H1 (cell line): ENCODE measurements at regions not wholly inside any gene's neighbourhood (a gene's known extent, or its start where the extent isn't known, plus 50 kb on each side); places are given as distances from the start of the nearest gene placed in this dataset.

Experiments
- CTCF ChIA-PET: fragments of 300-600 bp; sonication (Branson Sonifier 250); formaldehyde crosslinking; loops from one replicate; lab custom pipeline; 2021; ENCODE audit not compliant: partially characterized antibody; lab: Charles Lee
- POLR2A ChIA-PET: fragments of 300-600 bp; sonication (Branson Sonifier 250); formaldehyde crosslinking; loops from one replicate; lab custom pipeline; 2021; ENCODE audit warnings: inconsistent platforms; ENCODE audit not compliant: partially characterized antibody; lab: Charles Lee
- DNase-seq, 2 experiments: peaks; one replicate each; pipeline versions ENCODE4 v3.0.0 to v3.0.0-alpha.2; 2010 to 2022; ENCODE audit warnings: low spot score in 2 of 2, low read depth in 1 of 2, mixed read lengths in 1 of 2
- FAIRE-seq: peaks from 2 replicates; lab custom pipeline; 2011; peaks lifted over from hg19 to GRCh38; lab: Jason Lieb, UNC
- H2AFZ ChIP-seq: 2 replicates; pipeline ENCODE4 v1.8.1; 2012; ENCODE audit warnings: low read length, inconsistent platforms
- H2AK5ac ChIP-seq: 2 replicates; pipeline ENCODE4 v1.6.1; 2013; ENCODE audit warnings: low read depth, low read length
- H2BK120ac ChIP-seq: replicated peaks from 2 replicates; pipeline ENCODE3; 2013; ENCODE audit warnings: low read depth, low read length, inconsistent platforms
- H2BK12ac ChIP-seq: 2 replicates; pipeline ENCODE4 v1.6.1; 2013; ENCODE audit warnings: low read depth, low read length
- H2BK15ac ChIP-seq: 2 replicates; pipeline ENCODE4 v1.6.1; 2013; ENCODE audit warnings: low read length
- H2BK20ac ChIP-seq: 2 replicates; pipeline ENCODE4 v1.6.1; 2013; ENCODE audit warnings: low read length
- H2BK5ac ChIP-seq: 2 replicates; pipeline ENCODE4 v1.6.1; 2013; ENCODE audit warnings: low read depth, low read length
- H3K14ac ChIP-seq: 2 replicates; pipeline ENCODE4 v1.6.1; 2013; ENCODE audit warnings: inconsistent platforms; ENCODE audit not compliant: insufficient read length
- H3K18ac ChIP-seq: 2 replicates; pipeline ENCODE4 v1.6.1; 2013; ENCODE audit warnings: low read length; ENCODE audit errors: extremely low read depth
- H3K23ac ChIP-seq: 2 replicates; pipeline ENCODE4 v1.6.1; 2013; ENCODE audit warnings: inconsistent platforms; ENCODE audit not compliant: insufficient read length
- H3K23me2 ChIP-seq: 2 replicates; pipeline ENCODE4 v1.6.1; 2013; ENCODE audit warnings: low read depth, low read length
- H3K27ac ChIP-seq: 2 replicates; pipeline ENCODE4 v1.6.1; 2011; ENCODE audit warnings: low read depth, low read length, inconsistent platforms
- H3K27me3 ChIP-seq, 4 experiments: replicated peaks in 1 of 4; 1 replicate in 1 of 4; 2 replicates in 3 of 4; pipeline versions ENCODE4 v1.6.1 to v1.8.1; 2011 to 2013; ENCODE audit warnings: low read length in 3 of 4, mild to moderate bottlenecking in 3 of 4, inconsistent platforms in 2 of 4, mixed read lengths in 2 of 4, moderate library complexity in 1 of 4; ENCODE audit not compliant: control insufficient read depth in 3 of 4, insufficient read depth in 3 of 4; ENCODE audit errors: extremely low read depth in 1 of 4
- H3K36me3 ChIP-seq, 4 experiments: 2 replicates each; pipeline versions ENCODE4 v1.6.1 to v1.8.1; 2011 to 2013; ENCODE audit warnings: mild to moderate bottlenecking in 4 of 4, low read length in 3 of 4, moderate library complexity in 2 of 4, control low read depth in 1 of 4, inconsistent platforms in 1 of 4; ENCODE audit not compliant: insufficient read depth in 4 of 4, control insufficient read depth in 2 of 4
- H3K4ac ChIP-seq: replicated peaks from 2 replicates; pipeline ENCODE3; 2013; ENCODE audit warnings: low read length, low read depth, mixed read lengths, inconsistent platforms; ENCODE audit not compliant: insufficient read length
- H3K4me1 ChIP-seq, 4 experiments: replicated peaks in 1 of 4; 1 replicate in 1 of 4; 2 replicates in 3 of 4; pipeline versions ENCODE4 v1.6.1 to v1.8.1; 2011 to 2013; ENCODE audit warnings: low read length in 3 of 4, inconsistent platforms in 2 of 4, mixed read lengths in 1 of 4; ENCODE audit not compliant: insufficient read depth in 4 of 4, control insufficient read depth in 3 of 4
- H3K4me2 ChIP-seq, 2 experiments: 2 replicates each; pipeline versions ENCODE4 v1.6.1 to v1.8.1; 2011 to 2013; ENCODE audit warnings: low read depth in 2 of 2, low read length in 2 of 2, control low read depth in 1 of 2, inconsistent platforms in 1 of 2, mild to moderate bottlenecking in 1 of 2; ENCODE audit not compliant: insufficient read depth in 1 of 2
- H3K4me3 ChIP-seq, 4 experiments: fragments of 200-600, 300-600 bp in 1 of 4; sonication (generic), shearing (Covaris generic), sonication (Bioruptor Twin) in 1 of 4; 2 replicates each; pipeline versions ENCODE4 v1.5.1 to v1.8.1; 2011 to 2016; ENCODE audit warnings: low read length in 4 of 4, low read depth in 3 of 4, control low read depth in 2 of 4, inconsistent platforms in 2 of 4, mild to moderate bottlenecking in 2 of 4, mixed read lengths in 1 of 4, moderate library complexity in 1 of 4; ENCODE audit not compliant: insufficient read depth in 2 of 4; ENCODE audit errors: extremely low read depth in 1 of 4
- H3K56ac ChIP-seq: replicated peaks from 2 replicates; pipeline ENCODE3; 2013; ENCODE audit warnings: low read depth, mild to moderate bottlenecking, mixed read lengths, low read length, inconsistent platforms; ENCODE audit not compliant: insufficient read length
- H3K79me1 ChIP-seq: 2 replicates; pipeline ENCODE4 v1.6.1; 2013; ENCODE audit warnings: low read depth, low read length, control low read depth
- H3K79me2 ChIP-seq, 2 experiments: 2 replicates each; pipeline versions ENCODE4 v1.6.1 to v1.8.1; 2012 to 2013; ENCODE audit warnings: low read length in 2 of 2, mild to moderate bottlenecking in 2 of 2, inconsistent platforms in 1 of 2; ENCODE audit not compliant: insufficient read depth in 2 of 2, control insufficient read depth in 1 of 2
- H3K9ac ChIP-seq, 4 experiments: replicated peaks in 1 of 4; 1 replicate in 1 of 4; 2 replicates in 3 of 4; pipeline versions ENCODE4 v1.6.1 to v1.8.1; 2011 to 2013; ENCODE audit warnings: low read depth in 3 of 4, low read length in 3 of 4, control low read depth in 2 of 4, mild to moderate bottlenecking in 2 of 4, moderate library complexity in 2 of 4, inconsistent platforms in 1 of 4; ENCODE audit errors: extremely low read depth in 1 of 4
- H3K9me3 ChIP-seq, 2 experiments: 2 replicates each; pipeline versions ENCODE4 v1.6.1 to v1.8.1; 2012 to 2013; ENCODE audit warnings: mild to moderate bottlenecking in 2 of 2, moderate library complexity in 2 of 2, control low read depth in 1 of 2, inconsistent platforms in 1 of 2, low read depth in 1 of 2, low read length in 1 of 2, mixed read lengths in 1 of 2; ENCODE audit not compliant: insufficient read depth in 2 of 2
- H4K20me1 ChIP-seq, 2 experiments: replicated peaks in 1 of 2; 2 replicates each; pipeline versions ENCODE3 to v1.8.1; 2011 to 2013; ENCODE audit warnings: inconsistent platforms in 2 of 2, low read length in 2 of 2, mild to moderate bottlenecking in 1 of 2; ENCODE audit not compliant: insufficient read depth in 2 of 2, control insufficient read depth in 1 of 2
- H4K5ac ChIP-seq: 2 replicates; pipeline ENCODE4 v1.6.1; 2013; ENCODE audit warnings: low read length, low read depth, mixed read lengths, inconsistent platforms; ENCODE audit not compliant: insufficient read length
- H4K8ac ChIP-seq: 2 replicates; pipeline ENCODE4 v1.8.0; 2013; ENCODE audit warnings: mild to moderate bottlenecking, moderate library complexity, low read length, inconsistent platforms; ENCODE audit not compliant: insufficient read depth; ENCODE audit errors: extremely low read depth
- H4K91ac ChIP-seq: replicated peaks from 2 replicates; pipeline ENCODE3; 2013; ENCODE audit warnings: low read length, mixed read lengths, inconsistent platforms; ENCODE audit not compliant: insufficient read length
- EZH2 ChIP-seq: fragments of 200-600 bp; sonication (generic); IDR thresholded peaks from 2 replicates; pipeline ENCODE4 v1.7.1; 2012; ENCODE audit warnings: low read depth, mild to moderate bottlenecking, moderate library complexity, low read length, inconsistent platforms; ENCODE audit not compliant: severe bottlenecking
- SP2 ChIP-seq: IDR thresholded peaks from 2 replicates; pipeline ENCODE4 v1.6.1; 2012; ENCODE audit warnings: mild to moderate bottlenecking, low read length, inconsistent platforms
- TAF1 ChIP-seq: IDR thresholded peaks from 2 replicates; pipeline ENCODE4 v1.6.1; 2011; ENCODE audit warnings: mild to moderate bottlenecking, low read depth, low read length
- WGBS, 2 experiments: shearing (Covaris generic) in 1 of 2; methylation state at CpG; one replicate each; pipeline versions ENCODE4 v1.1.6 to v1.1.7; 2013 to 2015; ENCODE audit warnings: low lambda C conversion rate in 2 of 2, mixed read lengths in 2 of 2, inconsistent platforms in 1 of 2, low coverage in 1 of 2, missing lambda C conversion rate in 1 of 2; ENCODE audit not compliant: insufficient replicate concordance in 2 of 2, insufficient coverage in 1 of 2, insufficient read length in 1 of 2; ENCODE audit errors: extremely low coverage in 1 of 2, missing lambda C conversion rate in 1 of 2; 5-methylcytosine and 5-hydroxymethylcytosine counted together

- Histone ChIP-seq H3K4me1 (no peaks in the 10 kb centered on the region), H2BK5ac (no peak overlapping the region), H3K23ac (no peak overlapping the region), H3K14ac (no peak overlapping the region), H2BK12ac (no peak overlapping the region), H4K20me1 (no peaks in the 10 kb centered on the region), H3K4me2 (no peak overlapping the region), H3K9ac (no peak overlapping the region), H2BK120ac (no peak overlapping the region), H3K4me3 (no peak overlapping the region), H4K5ac (no peak overlapping the region), H2BK15ac (no peak overlapping the region), H3K23me2 (no peaks in the 10 kb centered on the region), H3K79me1 (no peaks in the 10 kb centered on the region), H2AFZ (no peak overlapping the region), H3K36me3 (no peaks in the 10 kb centered on the region), H2BK20ac (no peak overlapping the region), H3K9me3 (no peaks in the 10 kb centered on the region), H3K56ac (no peak overlapping the region), H2AK5ac (no peak overlapping the region), H3K18ac (no peak overlapping the region), H3K27me3 (no peaks in the 10 kb centered on the region), H4K8ac (no peak overlapping the region), H4K91ac (no peak overlapping the region), H3K27ac (no peak overlapping the region), H3K4ac (no peak overlapping the region), H3K79me2 (no peaks in the 10 kb centered on the region)
- POLR2A ChIA-PET: no interaction called here
- CTCF ChIA-PET: no interaction called here
- FAIRE-seq (no peak), DNase-seq (no peak)
- WGBS, 2 experiments: 90% methylated on average over 1 of the region's 1 CpG; no CpG with 5 or more reads in 1 of the 2 experiments
- no peak for TF ChIP-seq EZH2
- no peak for TF ChIP-seq SP2
- TF ChIP-seq TAF1: no peak
Observed at GRCh38 chrX:4831574-4831973, 1118.1 kb upstream of the PRKX start.
